OCI-LY3 (cell line): ENCODE measurements at regions not wholly inside any gene's neighbourhood (a gene's known extent, or its start where the extent isn't known, plus 50 kb on each side); places are given as distances from the start of the nearest gene placed in this dataset.
A peak's percentile ranks its signal among the peaks of the same experiment; 100 is the strongest.

Experiments used
- CTCF ChIP-seq: fragments of 200-600, 300-600 bp; sonication (generic); IDR thresholded peaks from 2 replicates; pipeline ENCODE4 v1.5.1; 2014; ENCODE audit warnings: antibody characterized with exemption, low read length, low read depth
- EZH2phosphoT487 ChIP-seq: fragments of 200-600 bp; shearing (Covaris generic); IDR thresholded peaks from 2 replicates; pipeline ENCODE4 v1.6.1; 2018; ENCODE audit warnings: antibody characterized with exemption, mixed run types, low read depth

- peak; percentile 85 for TF ChIP-seq CTCF
- TF ChIP-seq EZH2phosphoT487, result no peak
Measured at GRCh38 chr13:38045278-38046048, 175.9 kb upstream of the TRPC4 start.
